Loucy (cell line): ENCODE measurements at regions not wholly inside any gene's neighbourhood (a gene's known extent, or its start where the extent isn't known, plus 50 kb on each side); places are given as distances from the start of the nearest gene placed in this dataset.

Source experiments
- H2AFZ ChIP-seq: fragments of 200-600 bp; sonication (generic); 2 replicates; pipeline ENCODE4 v1.6.0; 2016; ENCODE audit warnings: antibody characterized with exemption, mild to moderate bottlenecking, low read length, moderate library complexity
- H3F3A ChIP-seq: fragments of 200-600 bp; 2 replicates; pipeline ENCODE4 v1.6.0; 2016; ENCODE audit warnings: antibody characterized with exemption, low read depth, mild to moderate bottlenecking
- H3K27me3 ChIP-seq: fragments of 200-600 bp; sonication (generic); 2 replicates; pipeline ENCODE4 v1.6.1; 2014; ENCODE audit warnings: low read length, mild to moderate bottlenecking; ENCODE audit not compliant: insufficient read depth, poor library complexity, severe bottlenecking
- H3K36me3 ChIP-seq: fragments of 200-600 bp; sonication (generic); 2 replicates; pipeline ENCODE4 v1.6.1; 2016; ENCODE audit warnings: low read length; ENCODE audit not compliant: insufficient read depth
- H3K4me1 ChIP-seq: fragments of 200-600 bp; sonication (generic); 2 replicates; pipeline ENCODE4 v1.5.1; 2014; ENCODE audit warnings: low read length, mild to moderate bottlenecking; ENCODE audit not compliant: insufficient read depth, poor library complexity, severe bottlenecking
- H3K4me2 ChIP-seq: fragments of 200-600 bp; sonication (generic); 2 replicates; pipeline ENCODE4 v1.6.0; 2014; ENCODE audit warnings: antibody characterized with exemption, low read length, low read depth, mild to moderate bottlenecking; ENCODE audit not compliant: poor library complexity, severe bottlenecking
- H3K4me3 ChIP-seq: fragments of 200-600 bp; sonication (generic); 2 replicates; pipeline ENCODE4 v1.5.1; 2014; ENCODE audit warnings: low read length, mild to moderate bottlenecking, mixed read lengths; ENCODE audit not compliant: poor library complexity, severe bottlenecking
- H3K79me2 ChIP-seq: fragments of 200-600 bp; sonication (generic); 2 replicates; pipeline ENCODE4 v1.6.1; 2014; ENCODE audit warnings: low read length; ENCODE audit not compliant: insufficient read depth
- H3K9ac ChIP-seq: fragments of 200-600 bp; sonication (generic); 2 replicates; pipeline ENCODE4 v1.6.0; 2014; ENCODE audit warnings: mild to moderate bottlenecking, low read depth, low read length, moderate library complexity; ENCODE audit not compliant: poor library complexity, severe bottlenecking
- H3K9me2 ChIP-seq: fragments of 200-600 bp; sonication (generic); replicated peaks from 2 replicates; pipeline ENCODE4 v1.6.1; 2016; ENCODE audit warnings: low read depth, low read length, mixed read lengths
- H3K9me3 ChIP-seq: fragments of 200-600 bp; sonication (generic); 2 replicates; pipeline ENCODE4 v1.6.1; 2014; ENCODE audit warnings: mild to moderate bottlenecking, antibody characterized with exemption, low read length, low read depth; ENCODE audit not compliant: insufficient read depth
- H4K20me1 ChIP-seq: fragments of 200-600 bp; sonication (generic); 2 replicates; pipeline ENCODE4 v1.6.0; 2014; ENCODE audit warnings: antibody characterized with exemption, low read length, mild to moderate bottlenecking; ENCODE audit not compliant: insufficient read depth, poor library complexity, severe bottlenecking
- EZH2phosphoT487 ChIP-seq: fragments of 200-600 bp; IDR thresholded peaks from 2 replicates; pipeline ENCODE4 v1.6.1; 2018; ENCODE audit warnings: antibody characterized with exemption, mild to moderate bottlenecking, moderate library complexity, borderline replicate concordance
- TF ChIP-seq, protein P1 (sequence below): fragments of 200-600 bp; sonication (generic); conservative IDR thresholded peaks from 2 replicates; pipeline ENCODE4 v1.5.1; 2014; ENCODE audit warnings: mild to moderate bottlenecking, antibody characterized with exemption, low read length

DNA sequence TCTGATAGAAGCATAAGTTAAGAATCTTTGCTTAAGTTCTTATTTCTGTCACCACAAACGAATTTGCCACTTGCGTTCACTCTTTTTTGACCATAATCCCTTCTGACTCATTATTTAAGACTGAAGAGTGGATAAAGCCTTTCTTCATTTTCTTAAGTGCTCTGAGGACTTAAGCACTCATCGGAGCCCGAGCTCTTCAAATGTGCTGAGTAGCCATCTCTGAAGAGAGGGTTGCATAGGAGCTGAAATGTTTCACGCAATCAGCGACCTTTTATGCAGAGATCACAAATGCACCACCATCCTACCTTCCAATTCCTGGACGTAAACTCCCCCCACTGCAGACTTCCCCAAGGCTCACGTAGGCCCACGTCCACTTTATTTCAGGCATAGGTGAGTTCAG is 699.2 kb downstream of the IRX1 start:
- Histone ChIP-seq H3K79me2 (no peaks in the 10 kb centered on the region), H3F3A (no peaks in the 10 kb centered on the region), H3K9me3 (no peaks in the 10 kb centered on the region), H3K9ac (no peak overlapping the region), H2AFZ (peak overlapping the region; percentile 79), H3K36me3 (no peaks in the 10 kb centered on the region), H3K4me1 (no peaks in the 10 kb centered on the region), H3K4me2 (no peak overlapping the region), H4K20me1 (no peaks in the 10 kb centered on the region), H3K4me3 (no peak overlapping the region), H3K27me3 (no peaks in the 10 kb centered on the region), H3K9me2 (no peaks in the 10 kb centered on the region)
- no peak for TF ChIP-seq EZH2phosphoT487

DNA sequence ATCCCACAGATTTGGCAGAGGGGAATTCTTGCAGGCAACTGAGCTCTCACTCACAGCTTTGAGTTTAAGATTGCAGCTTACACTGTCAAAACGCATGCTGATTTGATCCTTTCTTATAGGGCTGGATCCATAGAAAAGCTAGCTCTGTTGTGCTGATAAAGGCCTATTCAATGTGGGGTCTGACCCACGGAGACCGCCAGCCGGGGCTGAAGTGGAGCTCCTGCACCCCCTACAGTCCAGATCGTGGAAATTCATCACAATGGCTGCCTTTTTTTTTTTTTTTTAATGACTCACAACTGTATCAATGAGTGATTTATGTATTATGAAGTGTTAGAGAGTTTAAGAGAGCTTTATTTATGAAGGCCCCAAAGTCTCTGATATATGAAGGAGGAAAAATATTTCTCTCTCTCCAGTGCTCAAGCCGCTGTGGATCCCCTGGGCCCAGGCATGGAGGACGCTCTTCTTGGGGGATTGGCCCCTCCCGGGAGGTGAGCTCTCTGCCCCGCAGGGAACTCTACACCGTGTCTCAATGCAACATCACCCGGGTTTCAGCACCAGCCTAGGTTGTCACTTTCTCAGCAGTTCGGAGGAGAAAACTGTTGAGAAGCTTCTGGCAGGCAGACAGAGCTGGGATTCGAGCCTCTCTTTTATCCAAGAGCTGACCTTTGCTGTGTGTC is 700.2 kb downstream of the IRX1 start:
- Histone ChIP-seq H3K79me2 (no peaks in the 10 kb centered on the region), H3K9me2 (no peaks in the 10 kb centered on the region), H3F3A (no peaks in the 10 kb centered on the region), H3K4me2 (no peak overlapping the region), H4K20me1 (no peaks in the 10 kb centered on the region), H3K36me3 (no peaks in the 10 kb centered on the region), H3K4me3 (no peak overlapping the region), H3K9ac (no peak overlapping the region), H3K4me1 (no peaks in the 10 kb centered on the region), H3K9me3 (no peaks in the 10 kb centered on the region), H2AFZ (peak overlapping the region; percentile 79), H3K27me3 (no peaks in the 10 kb centered on the region)
- TF ChIP-seq EZH2phosphoT487: no peak
- TF ChIP-seq, protein P1, sequence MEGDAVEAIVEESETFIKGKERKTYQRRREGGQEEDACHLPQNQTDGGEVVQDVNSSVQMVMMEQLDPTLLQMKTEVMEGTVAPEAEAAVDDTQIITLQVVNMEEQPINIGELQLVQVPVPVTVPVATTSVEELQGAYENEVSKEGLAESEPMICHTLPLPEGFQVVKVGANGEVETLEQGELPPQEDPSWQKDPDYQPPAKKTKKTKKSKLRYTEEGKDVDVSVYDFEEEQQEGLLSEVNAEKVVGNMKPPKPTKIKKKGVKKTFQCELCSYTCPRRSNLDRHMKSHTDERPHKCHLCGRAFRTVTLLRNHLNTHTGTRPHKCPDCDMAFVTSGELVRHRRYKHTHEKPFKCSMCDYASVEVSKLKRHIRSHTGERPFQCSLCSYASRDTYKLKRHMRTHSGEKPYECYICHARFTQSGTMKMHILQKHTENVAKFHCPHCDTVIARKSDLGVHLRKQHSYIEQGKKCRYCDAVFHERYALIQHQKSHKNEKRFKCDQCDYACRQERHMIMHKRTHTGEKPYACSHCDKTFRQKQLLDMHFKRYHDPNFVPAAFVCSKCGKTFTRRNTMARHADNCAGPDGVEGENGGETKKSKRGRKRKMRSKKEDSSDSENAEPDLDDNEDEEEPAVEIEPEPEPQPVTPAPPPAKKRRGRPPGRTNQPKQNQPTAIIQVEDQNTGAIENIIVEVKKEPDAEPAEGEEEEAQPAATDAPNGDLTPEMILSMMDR: peak; percentile 93

DNA sequence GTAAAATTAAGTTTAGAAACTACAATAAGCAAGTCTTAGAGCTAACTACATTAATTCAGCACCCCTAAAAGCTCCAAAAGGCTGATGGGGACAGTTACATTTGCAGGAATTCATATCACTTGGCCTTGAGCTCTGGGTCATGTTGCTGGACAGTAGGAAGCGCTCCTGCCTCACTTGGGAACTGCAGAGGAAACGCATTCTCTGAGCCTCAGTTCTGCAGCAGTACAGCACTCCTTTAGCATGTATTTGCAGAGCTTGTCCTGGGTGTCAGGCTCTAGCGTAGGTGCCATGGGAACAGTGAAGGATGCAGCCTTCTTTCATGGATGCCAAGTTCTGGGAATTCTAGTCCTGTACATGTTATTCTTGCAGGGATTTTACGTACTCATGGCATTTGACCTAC is 710.4 kb downstream of the IRX1 start:
- TF ChIP-seq, protein P1: no peak
- no peak for TF ChIP-seq EZH2phosphoT487
- Histone ChIP-seq H3K4me1 (no peaks in the 10 kb centered on the region), H3K9me2 (no peaks in the 10 kb centered on the region), H3K79me2 (no peaks in the 10 kb centered on the region), H4K20me1 (no peaks in the 10 kb centered on the region), H3K9ac (no peak overlapping the region), H3F3A (no peaks in the 10 kb centered on the region), H3K27me3 (no peaks in the 10 kb centered on the region), H3K36me3 (no peaks in the 10 kb centered on the region), H3K4me2 (no peak overlapping the region), H3K4me3 (no peak overlapping the region), H3K9me3 (no peaks in the 10 kb centered on the region), H2AFZ (no peak overlapping the region)

DNA sequence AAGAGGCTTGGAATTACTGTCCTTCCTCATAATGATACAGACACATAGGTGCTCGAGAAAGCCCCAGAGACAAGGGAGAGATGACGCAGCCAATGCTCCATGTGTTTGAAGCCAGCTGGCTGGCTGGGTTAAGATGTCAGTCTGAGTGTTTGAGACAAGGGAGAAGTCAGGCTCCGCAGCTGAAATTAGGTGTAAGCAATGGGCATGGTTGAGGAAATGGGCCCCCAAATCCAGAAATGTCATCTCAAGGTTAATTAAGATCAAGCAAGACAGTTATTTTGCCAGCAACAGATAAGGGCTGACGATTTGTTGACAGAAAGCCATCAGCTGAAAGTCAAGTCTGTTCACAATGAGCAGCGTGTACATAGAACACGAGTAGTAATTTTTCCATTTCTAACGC is 713.4 kb downstream of the IRX1 start:
- no peak overlapping the region for H3K4me3 ChIP-seq
- no peaks in the 10 kb centered on the region for H3K27me3 ChIP-seq
- H3K9ac ChIP-seq: no peak overlapping the region
- TF ChIP-seq EZH2phosphoT487: no peak
- TF ChIP-seq, protein P1: no peak
- H3F3A ChIP-seq: no peaks in the 10 kb centered on the region
- H3K9me2 ChIP-seq: no peaks in the 10 kb centered on the region
- H3K4me2 ChIP-seq: no peak overlapping the region
- no peak overlapping the region for H2AFZ ChIP-seq
- H4K20me1 ChIP-seq: no peaks in the 10 kb centered on the region
- H3K4me1 ChIP-seq: no peaks in the 10 kb centered on the region
- no peaks in the 10 kb centered on the region for H3K79me2 ChIP-seq
- H3K36me3 ChIP-seq: no peaks in the 10 kb centered on the region
- H3K9me3 ChIP-seq: no peaks in the 10 kb centered on the region
